ENCODE measurements at regions not wholly inside any gene's neighbourhood (a gene's known extent, or its start where the extent isn't known, plus 50 kb on each side); places are given as distances from the start of the nearest gene placed in this dataset.
"Not testable (repeated sequence)": the region's sequence is repeated elsewhere in the genome, so short reads cannot be mapped to it uniquely, and the experiment has no call there.

DNA sequence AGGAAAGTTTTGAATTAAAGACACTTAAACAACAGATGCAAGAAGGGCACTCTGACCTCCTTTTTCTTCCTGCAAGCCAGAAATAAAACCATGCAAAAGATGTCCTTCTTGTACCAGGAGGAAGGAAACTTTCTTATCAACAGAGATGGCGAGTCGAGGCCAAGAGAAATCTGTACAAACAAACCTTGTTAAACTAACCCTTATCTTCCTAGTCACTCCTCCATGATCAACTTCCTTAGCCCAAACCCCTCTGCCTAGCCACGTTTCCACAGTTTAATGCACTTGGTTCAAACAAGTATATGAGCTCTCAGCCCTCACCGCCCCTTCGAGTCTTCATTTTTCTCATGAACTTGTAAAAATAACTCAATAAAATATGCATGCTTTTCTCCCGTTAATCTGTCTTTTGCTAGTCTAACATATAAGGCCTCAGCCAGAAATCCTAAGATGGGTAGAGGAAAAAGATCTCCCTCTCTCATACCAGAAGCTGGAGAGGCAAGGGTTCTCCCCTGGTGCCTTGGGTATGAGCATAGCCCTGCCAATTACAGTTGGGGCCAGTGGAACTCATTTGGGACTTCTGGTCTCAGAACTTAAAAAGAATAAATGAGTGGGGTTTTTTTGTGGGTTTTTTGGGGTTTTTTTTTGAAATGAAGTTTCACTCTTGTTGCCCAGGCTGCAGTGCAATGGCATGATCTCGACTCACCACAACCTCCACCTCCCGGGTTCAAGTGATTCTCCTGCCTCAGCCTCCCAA is 141.7 kb upstream of the SOD1 start:
- no peak for DNase-seq (ENCODE audit: low read depth)
- TF ChIP-seq, protein P1, sequence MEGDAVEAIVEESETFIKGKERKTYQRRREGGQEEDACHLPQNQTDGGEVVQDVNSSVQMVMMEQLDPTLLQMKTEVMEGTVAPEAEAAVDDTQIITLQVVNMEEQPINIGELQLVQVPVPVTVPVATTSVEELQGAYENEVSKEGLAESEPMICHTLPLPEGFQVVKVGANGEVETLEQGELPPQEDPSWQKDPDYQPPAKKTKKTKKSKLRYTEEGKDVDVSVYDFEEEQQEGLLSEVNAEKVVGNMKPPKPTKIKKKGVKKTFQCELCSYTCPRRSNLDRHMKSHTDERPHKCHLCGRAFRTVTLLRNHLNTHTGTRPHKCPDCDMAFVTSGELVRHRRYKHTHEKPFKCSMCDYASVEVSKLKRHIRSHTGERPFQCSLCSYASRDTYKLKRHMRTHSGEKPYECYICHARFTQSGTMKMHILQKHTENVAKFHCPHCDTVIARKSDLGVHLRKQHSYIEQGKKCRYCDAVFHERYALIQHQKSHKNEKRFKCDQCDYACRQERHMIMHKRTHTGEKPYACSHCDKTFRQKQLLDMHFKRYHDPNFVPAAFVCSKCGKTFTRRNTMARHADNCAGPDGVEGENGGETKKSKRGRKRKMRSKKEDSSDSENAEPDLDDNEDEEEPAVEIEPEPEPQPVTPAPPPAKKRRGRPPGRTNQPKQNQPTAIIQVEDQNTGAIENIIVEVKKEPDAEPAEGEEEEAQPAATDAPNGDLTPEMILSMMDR (IDR thresholded peaks at IDR 0.05; ENCODE audit: control insufficient read depth, extremely low read depth, insufficient read depth) = no peak
- H3K4me3 ChIP-seq (ENCODE audit: low read depth, low read length) = no peak overlapping the region

DNA sequence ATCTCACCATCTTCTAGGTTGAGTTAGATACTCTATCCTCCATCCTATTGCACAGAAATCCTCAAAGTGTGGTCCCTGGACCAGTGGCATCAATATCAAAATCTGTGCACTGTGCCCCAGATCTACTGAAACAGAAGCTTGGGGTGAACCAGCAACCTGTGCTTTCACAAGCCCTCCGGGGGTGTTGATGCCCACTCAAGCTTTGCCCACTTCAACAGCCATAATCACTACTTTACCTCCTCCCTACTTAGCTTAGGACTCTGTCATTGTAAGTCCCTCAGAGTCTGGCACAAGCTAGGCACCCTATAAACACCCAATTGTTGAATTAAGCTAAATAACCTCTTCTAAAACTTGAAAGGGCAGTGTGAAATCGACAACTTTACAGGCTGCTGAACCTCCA is 144.2 kb upstream of the SOD1 start:
- no peak overlapping the region for H3K4me3 ChIP-seq (ENCODE audit: low read depth, low read length)
- no peak for DNase-seq (ENCODE audit: low read depth)
- TF ChIP-seq, protein P1 (IDR thresholded peaks at IDR 0.05; ENCODE audit: control insufficient read depth, extremely low read depth, insufficient read depth) = no peak

DNA sequence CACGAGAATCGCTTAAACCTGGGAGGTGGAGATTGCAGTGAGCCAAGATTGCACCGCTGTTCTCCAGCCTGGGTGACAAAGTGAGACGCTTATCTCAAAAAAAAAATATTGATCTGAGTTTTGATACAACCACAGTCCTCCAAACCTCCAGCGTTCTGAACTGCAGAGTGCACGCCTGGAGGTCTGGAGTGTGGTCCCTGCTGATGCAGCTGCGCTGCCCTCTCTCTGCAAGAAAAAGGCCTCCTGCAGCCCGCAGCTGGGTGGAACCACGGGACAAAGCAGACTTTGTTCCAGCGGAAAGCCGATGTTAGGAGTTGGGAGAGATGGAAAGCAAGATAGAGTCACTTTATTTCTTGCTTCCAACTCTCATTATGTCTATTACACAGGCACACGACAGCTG is 144.9 kb upstream of the SOD1 start:
- TF ChIP-seq, protein P1 (IDR thresholded peaks at IDR 0.05; ENCODE audit: control insufficient read depth, extremely low read depth, insufficient read depth) = no peak
- no peak overlapping the region for H3K4me3 ChIP-seq (ENCODE audit: low read depth, low read length)
- DNase-seq (ENCODE audit: low read depth) = no peak

DNA sequence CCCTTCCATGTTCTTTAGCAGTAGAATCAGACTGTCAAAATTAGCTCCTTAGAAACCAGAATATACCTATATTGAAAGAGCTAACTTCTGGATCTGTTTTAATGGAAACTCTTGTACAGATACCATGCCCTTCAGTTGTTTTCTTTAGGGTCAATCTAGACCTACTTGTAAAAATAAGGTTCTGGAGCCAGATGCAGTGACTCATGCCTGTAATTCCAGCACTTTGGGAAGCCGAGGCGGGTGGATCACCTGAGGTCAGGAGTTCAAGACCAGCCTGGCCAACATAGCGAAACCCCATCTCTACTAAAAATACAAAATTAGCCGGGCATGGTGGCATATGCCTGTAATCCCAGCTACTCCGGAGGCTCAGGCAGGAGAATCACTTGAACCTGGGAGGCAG is 146.0 kb upstream of the SOD1 start:
- not testable (repeated sequence) for H3K4me3 ChIP-seq (ENCODE audit: low read depth, low read length); DNase-seq (ENCODE audit: low read depth)

DNA sequence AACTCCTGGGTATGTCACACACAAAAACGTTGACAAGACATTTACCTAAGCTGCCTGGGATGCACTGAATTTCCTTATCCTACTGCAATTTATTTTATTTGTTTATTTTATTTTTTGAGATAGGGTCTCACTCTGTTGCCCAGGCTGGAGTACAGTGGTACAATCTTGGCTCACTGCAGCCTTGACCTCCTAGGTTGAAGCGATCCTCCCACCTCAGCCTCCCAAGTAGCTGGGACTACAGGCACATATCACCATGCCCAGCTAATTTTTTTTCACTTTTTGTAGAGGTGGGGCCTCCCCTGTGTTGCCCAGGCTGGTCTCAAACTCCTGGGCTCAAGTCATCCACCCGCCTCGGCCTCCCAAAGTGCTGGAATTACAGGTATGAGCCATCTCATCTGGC is 147.5 kb upstream of the SOD1 start:
- not testable (repeated sequence) for H3K4me3 ChIP-seq (ENCODE audit: low read depth, low read length); DNase-seq (ENCODE audit: low read depth)

DNA sequence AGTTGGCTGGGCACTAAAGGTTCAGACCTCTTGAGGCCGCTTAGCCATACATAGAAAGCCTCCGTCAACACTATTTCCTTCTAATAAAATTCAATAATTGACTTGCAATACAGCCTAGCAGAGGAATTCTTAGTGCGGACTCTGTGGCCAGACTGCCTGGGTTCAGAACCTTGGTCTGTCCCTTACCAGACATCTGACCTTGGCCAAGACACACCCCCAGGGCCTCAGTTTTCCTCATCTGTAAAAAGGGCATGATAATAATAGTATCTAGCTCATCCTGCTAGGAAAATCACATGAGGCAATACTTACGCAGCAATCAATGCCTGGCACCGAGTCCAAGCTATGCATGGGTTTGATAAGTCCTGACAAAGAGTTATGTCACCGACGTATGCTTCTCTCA is 148.2 kb upstream of the SOD1 start:
- DNase-seq (ENCODE audit: low read depth) = no peak
- TF ChIP-seq, protein P1 (IDR thresholded peaks at IDR 0.05; ENCODE audit: control insufficient read depth, extremely low read depth, insufficient read depth) = no peak
- no peak overlapping the region for H3K4me3 ChIP-seq (ENCODE audit: low read depth, low read length)

DNA sequence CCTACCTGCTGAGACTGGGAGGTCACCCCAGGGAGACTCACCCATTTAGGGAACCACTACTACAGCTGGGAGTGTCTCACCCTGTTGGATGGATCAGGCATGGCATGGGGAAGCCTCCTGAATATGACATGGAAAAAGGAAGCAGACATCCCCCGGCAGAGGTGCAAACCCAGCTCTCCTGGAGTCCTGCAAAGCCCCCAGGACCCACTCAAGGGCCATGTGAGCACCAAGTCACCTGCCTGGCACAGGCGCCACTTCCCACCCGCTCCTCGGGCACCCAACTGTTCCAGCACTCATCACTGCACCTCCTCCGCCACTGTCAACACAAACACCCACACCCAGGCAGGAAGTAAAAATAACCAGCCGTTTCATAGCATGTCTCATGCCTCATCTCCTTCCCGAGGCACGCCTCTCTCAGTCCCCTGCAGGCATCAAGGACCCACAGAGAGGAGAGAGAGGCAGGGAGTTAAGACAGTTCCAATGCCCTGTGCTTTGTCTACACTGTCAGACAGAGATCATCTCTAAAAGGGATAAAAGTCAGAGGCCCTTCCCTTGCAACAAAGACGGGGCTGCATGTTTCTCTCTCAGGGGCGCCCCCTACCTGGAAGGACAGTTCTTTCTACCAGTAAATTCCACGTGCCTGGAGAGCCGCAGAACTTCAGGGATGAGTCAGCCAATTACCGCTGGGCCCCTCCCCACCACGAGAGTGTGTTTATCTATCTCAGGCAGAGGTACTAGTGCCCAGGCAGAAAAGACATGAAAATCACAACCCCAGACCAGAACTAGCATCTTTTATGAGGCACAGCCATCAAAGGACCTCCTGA is 150.1 kb upstream of the SOD1 start:
- TF ChIP-seq, protein P1 (IDR thresholded peaks at IDR 0.05; ENCODE audit: control insufficient read depth, extremely low read depth, insufficient read depth) = no peak
- DNase-seq (ENCODE audit: low read depth) = no peak
- no peak overlapping the region for H3K4me3 ChIP-seq (ENCODE audit: low read depth, low read length)

DNA sequence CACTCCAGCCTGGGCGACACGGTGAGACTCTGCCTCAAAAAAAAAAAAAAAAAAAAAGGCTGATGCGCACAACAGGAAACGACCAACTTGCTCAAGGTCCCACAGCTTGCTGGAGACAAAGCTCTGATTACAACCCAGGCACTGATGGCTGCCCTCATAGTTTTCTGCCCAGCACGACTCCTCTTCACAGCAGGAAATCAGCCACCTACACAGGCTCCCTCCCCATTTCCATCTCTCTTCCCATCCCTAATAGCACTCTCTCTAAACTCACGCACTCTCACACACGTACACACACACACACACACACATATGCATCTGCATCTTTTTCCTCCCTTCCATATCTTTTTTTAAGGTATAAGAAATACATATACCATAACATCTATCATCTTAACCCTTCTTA is 153.5 kb upstream of the SOD1 start:
- DNase-seq (ENCODE audit: low read depth) = no peak
- TF ChIP-seq, protein P1 (IDR thresholded peaks at IDR 0.05; ENCODE audit: control insufficient read depth, extremely low read depth, insufficient read depth) = no peak
- H3K4me3 ChIP-seq (ENCODE audit: low read depth, low read length) = no peak overlapping the region

Data from LNCaP clone FGC (cell line).